ENCODE measurements at regions not wholly inside any gene's neighbourhood (a gene's known extent, or its start where the extent isn't known, plus 50 kb on each side); places are given as distances from the start of the nearest gene placed in this dataset.

GRCh38 chr6:54010340-54011276, 100.6 kb upstream of the MLIP start:
- POLR2A ChIA-PET = no interaction called here
- no peak for ATAC-seq

More at GRCh38 chr6:54010340-54011276, 100.6 kb upstream of the MLIP start:
- H3K36me3 ChIP-seq (ENCODE audit: control insufficient read depth in 1 of 2, insufficient read depth in 2 of 2, low read length in 2 of 2) = no peaks in the 10 kb centered on the region
- DNase-seq (ENCODE audit: low read depth, low spot score) = no peak
- H3K27me3 ChIP-seq (ENCODE audit: insufficient read depth, low read length) = no peaks in the 10 kb centered on the region
- intact Hi-C loops (cut with micrococcal nuclease) = no loop called here
- H3K9me2 ChIP-seq (ENCODE audit: insufficient read depth) = no peaks in the 10 kb centered on the region
- TF ChIP-seq ELF1 (IDR thresholded peaks at IDR 0.05; ENCODE audit: borderline replicate concordance, low read depth) (no peak), POLR2AphosphoS5 (IDR thresholded peaks at IDR 0.05; ENCODE audit: low read depth, low read length) (no peak), EZH2 (IDR thresholded peaks at IDR 0.05) (no peak), EGR1 (IDR thresholded peaks at IDR 0.05; ENCODE audit: low read depth) (no peak), JUND (IDR thresholded peaks at IDR 0.05) (no peak), SRF (IDR thresholded peaks at IDR 0.05; ENCODE audit: low read depth) (no peak), EZH2phosphoT487 (IDR thresholded peaks at IDR 0.05; ENCODE audit: borderline replicate concordance) (no peak), SIN3A (IDR thresholded peaks at IDR 0.05; ENCODE audit: low read depth) (no peak), FOSL1 (IDR thresholded peaks at IDR 0.05; ENCODE audit: low read depth) (no peak), ZFX (IDR thresholded peaks at IDR 0.05) (no peak), YY1 (IDR thresholded peaks at IDR 0.05; ENCODE audit: extremely low read depth, insufficient replicate concordance, low read depth, low read length) (no peak)
- TF ChIP-seq, protein P1, sequence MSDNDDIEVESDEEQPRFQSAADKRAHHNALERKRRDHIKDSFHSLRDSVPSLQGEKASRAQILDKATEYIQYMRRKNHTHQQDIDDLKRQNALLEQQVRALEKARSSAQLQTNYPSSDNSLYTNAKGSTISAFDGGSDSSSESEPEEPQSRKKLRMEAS (IDR thresholded peaks at IDR 0.05) = no peak
- TF ChIP-seq, protein P2, sequence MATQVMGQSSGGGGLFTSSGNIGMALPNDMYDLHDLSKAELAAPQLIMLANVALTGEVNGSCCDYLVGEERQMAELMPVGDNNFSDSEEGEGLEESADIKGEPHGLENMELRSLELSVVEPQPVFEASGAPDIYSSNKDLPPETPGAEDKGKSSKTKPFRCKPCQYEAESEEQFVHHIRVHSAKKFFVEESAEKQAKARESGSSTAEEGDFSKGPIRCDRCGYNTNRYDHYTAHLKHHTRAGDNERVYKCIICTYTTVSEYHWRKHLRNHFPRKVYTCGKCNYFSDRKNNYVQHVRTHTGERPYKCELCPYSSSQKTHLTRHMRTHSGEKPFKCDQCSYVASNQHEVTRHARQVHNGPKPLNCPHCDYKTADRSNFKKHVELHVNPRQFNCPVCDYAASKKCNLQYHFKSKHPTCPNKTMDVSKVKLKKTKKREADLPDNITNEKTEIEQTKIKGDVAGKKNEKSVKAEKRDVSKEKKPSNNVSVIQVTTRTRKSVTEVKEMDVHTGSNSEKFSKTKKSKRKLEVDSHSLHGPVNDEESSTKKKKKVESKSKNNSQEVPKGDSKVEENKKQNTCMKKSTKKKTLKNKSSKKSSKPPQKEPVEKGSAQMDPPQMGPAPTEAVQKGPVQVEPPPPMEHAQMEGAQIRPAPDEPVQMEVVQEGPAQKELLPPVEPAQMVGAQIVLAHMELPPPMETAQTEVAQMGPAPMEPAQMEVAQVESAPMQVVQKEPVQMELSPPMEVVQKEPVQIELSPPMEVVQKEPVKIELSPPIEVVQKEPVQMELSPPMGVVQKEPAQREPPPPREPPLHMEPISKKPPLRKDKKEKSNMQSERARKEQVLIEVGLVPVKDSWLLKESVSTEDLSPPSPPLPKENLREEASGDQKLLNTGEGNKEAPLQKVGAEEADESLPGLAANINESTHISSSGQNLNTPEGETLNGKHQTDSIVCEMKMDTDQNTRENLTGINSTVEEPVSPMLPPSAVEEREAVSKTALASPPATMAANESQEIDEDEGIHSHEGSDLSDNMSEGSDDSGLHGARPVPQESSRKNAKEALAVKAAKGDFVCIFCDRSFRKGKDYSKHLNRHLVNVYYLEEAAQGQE (IDR thresholded peaks at IDR 0.05; ENCODE audit: low read depth) = no peak
- TF ChIP-seq, protein P3, sequence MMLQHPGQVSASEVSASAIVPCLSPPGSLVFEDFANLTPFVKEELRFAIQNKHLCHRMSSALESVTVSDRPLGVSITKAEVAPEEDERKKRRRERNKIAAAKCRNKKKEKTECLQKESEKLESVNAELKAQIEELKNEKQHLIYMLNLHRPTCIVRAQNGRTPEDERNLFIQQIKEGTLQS (IDR thresholded peaks at IDR 0.05) = no peak
- no TSS peak for BruUV-seq (replicated peaks)
- ChIA-PET CTCF (no interaction called here), RAD21 (ENCODE audit: low non-redundant PET in 1 of 2, low total read pairs in 2 of 2, uncharacterized antibody in 2 of 2, unreplicated experiment in 2 of 2) (no interaction called here)
- H3K9me3 ChIP-seq (ENCODE audit: control insufficient read depth in 1 of 2, insufficient read depth in 1 of 2, low read depth in 1 of 2, low read length in 2 of 2) = no peaks in the 10 kb centered on the region
- no peak overlapping the region for H3K27ac ChIP-seq (ENCODE audit: low read depth, low read length)
- no peak overlapping the region for H3K4me3 ChIP-seq (replicated peaks in 1 of 2; ENCODE audit: low read depth in 1 of 2, low read length in 2 of 2)
- H3K4me2 ChIP-seq (ENCODE audit: low read length) = no peak overlapping the region
- H3K79me2 ChIP-seq (ENCODE audit: insufficient read depth, low read length) = no peaks in the 10 kb centered on the region
- H3K4me1 ChIP-seq (ENCODE audit: control insufficient read depth in 1 of 2, insufficient read depth in 2 of 2, low read length in 2 of 2) = no peaks in the 10 kb centered on the region
- H4K20me1 ChIP-seq (ENCODE audit: insufficient read depth) = no peaks in the 10 kb centered on the region
- H3K9ac ChIP-seq (ENCODE audit: low read length) = no peak overlapping the region
- no peak overlapping the region for H2AFZ ChIP-seq (ENCODE audit: low read depth, low read length, poor library complexity, severe bottlenecking)
